GM18868 (cell line): ENCODE measurements at regions not wholly inside any gene's neighbourhood (a gene's known extent, or its start where the extent isn't known, plus 50 kb on each side); places are given as distances from the start of the nearest gene placed in this dataset.
A peak's percentile ranks its signal among the peaks of the same experiment; 100 is the strongest.
"Not testable (repeated sequence)": the region's sequence is repeated elsewhere in the genome, so short reads cannot be mapped to it uniquely, and the experiment has no call there.

ENCODE experiments used
- ATAC-seq: cut with Tn5 transposase; IDR thresholded peaks from one replicate; pipeline ENCODE4 v1.9.1; 2021; ENCODE audit warnings: mild to moderate bottlenecking, moderate library complexity; ENCODE audit not compliant: unreplicated experiment

GRCh38 chr13:79190932-79191331 lies 215.1 kb downstream of the RBM26 start:
- ATAC-seq, result peak; percentile 17

GRCh38 chr13:79187917-79188690 lies 218.0 kb downstream of the RBM26 start:
- ATAC-seq, result peak; percentile 36

- ATAC-seq, result no peak
Measured at GRCh38 chr13:79185580-79185979, 220.5 kb downstream of the RBM26 start.

- ATAC-seq, result no peak
Measured at GRCh38 chr13:79183231-79183630, 222.8 kb downstream of the RBM26 start.

GRCh38 chr13:79173691-79174090 lies 232.4 kb downstream of the RBM26 start:
- not testable (repeated sequence) for ATAC-seq

- not testable (repeated sequence) for ATAC-seq
Measured at GRCh38 chr13:79172924-79173323, 233.1 kb downstream of the RBM26 start.

- no peak for ATAC-seq
Measured at GRCh38 chr13:79171141-79172061, 234.7 kb downstream of the RBM26 start.

- no peak for ATAC-seq
Measured at GRCh38 chr13:79160818-79161217, 245.2 kb downstream of the RBM26 start.

GRCh38 chr13:79155883-79156282 lies 250.2 kb downstream of the RBM26 start:
- no peak for ATAC-seq

GRCh38 chr13:79149210-79149609 lies 256.8 kb downstream of the RBM26 start:
- ATAC-seq, result no peak

- no peak for ATAC-seq
Measured at GRCh38 chr13:79141082-79141481, 265.0 kb downstream of the RBM26 start.

- ATAC-seq, result peak; percentile 90
Measured at GRCh38 chr13:79128158-79128557, 277.9 kb downstream of the RBM26 start.

- ATAC-seq, result no peak
Measured at GRCh38 chr13:79126706-79127105, 279.3 kb downstream of the RBM26 start.

- ATAC-seq, result no peak
Measured at GRCh38 chr13:79124183-79124582, 281.9 kb downstream of the RBM26 start.

- ATAC-seq, result no peak
Measured at GRCh38 chr13:79121286-79121685, 284.8 kb downstream of the RBM26 start.

- ATAC-seq, result no peak
Measured at GRCh38 chr13:79119578-79120107, 286.4 kb downstream of the RBM26 start.

GRCh38 chr13:79112016-79112415 lies 294.0 kb downstream of the RBM26 start:
- ATAC-seq, result no peak

GRCh38 chr13:79108914-79109643 lies 297.0 kb downstream of the RBM26 start:
- peak; percentile 78 for ATAC-seq

- no peak for ATAC-seq
Measured at GRCh38 chr13:79098596-79098995, 307.5 kb downstream of the RBM26 start.

- no peak for ATAC-seq
Measured at GRCh38 chr13:79097201-79097600, 308.9 kb downstream of the RBM26 start.

- no peak for ATAC-seq
Measured at GRCh38 chr13:79096099-79096498, 310.0 kb downstream of the RBM26 start.
